ENCODE measurements at regions not wholly inside any gene's neighbourhood (a gene's known extent, or its start where the extent isn't known, plus 50 kb on each side); places are given as distances from the start of the nearest gene placed in this dataset.

- no peak for DNase-seq (ENCODE audit: extremely low read depth, low read depth, low spot score)
Observed at GRCh38 chr18:51630706-51631105, 433.2 kb upstream of the MEX3C start.

- DNase-seq (ENCODE audit: extremely low read depth, low read depth, low spot score), result no peak
Observed at GRCh38 chr18:51637881-51638280, 440.4 kb upstream of the MEX3C start.

DNA sequence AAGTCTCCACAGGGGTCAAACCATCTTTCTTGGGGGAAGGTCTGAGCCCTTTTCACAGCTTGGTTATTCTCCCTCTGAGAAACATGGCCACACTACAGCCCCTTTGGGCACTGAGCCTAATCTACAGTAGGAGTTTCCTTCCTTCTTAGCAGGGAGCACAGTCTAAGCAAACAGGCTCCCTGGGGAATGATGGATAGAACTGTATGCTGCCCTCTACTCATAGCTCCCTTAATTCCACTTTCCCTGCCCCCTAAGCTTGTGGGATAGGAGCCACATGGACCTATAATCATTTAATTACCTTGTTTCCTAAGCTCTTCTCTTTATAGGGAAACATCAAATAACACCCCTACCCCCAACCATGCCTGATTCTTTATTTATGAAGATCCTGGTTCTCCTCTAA is 442.1 kb upstream of the MEX3C start:
- no peak for DNase-seq (ENCODE audit: extremely low read depth, low read depth, low spot score)

GRCh38 chr18:51643483-51643882 is 446.0 kb upstream of the MEX3C start:
- DNase-seq (ENCODE audit: extremely low read depth, low read depth, low spot score), result no peak

DNA sequence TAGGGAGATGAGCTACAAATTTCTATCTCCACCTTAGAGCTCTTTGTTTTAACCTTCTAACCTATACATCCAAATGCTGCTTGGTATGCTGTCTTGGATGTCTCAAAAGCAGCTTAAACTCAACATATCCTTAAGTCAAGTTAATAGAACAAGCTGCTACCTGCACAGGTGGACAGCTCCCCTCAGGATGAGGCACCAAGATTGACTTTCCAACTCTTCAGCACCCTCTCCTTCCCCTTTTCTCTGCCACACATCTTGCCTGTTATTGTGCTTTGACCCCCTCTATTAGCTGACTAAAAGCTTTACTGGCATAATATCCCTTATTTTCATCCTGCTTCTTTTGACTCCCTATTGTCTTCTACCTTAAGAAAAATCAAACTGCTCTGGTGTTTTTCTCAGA is 448.1 kb upstream of the MEX3C start:
- DNase-seq (ENCODE audit: extremely low read depth, low read depth, low spot score), result no peak

DNA sequence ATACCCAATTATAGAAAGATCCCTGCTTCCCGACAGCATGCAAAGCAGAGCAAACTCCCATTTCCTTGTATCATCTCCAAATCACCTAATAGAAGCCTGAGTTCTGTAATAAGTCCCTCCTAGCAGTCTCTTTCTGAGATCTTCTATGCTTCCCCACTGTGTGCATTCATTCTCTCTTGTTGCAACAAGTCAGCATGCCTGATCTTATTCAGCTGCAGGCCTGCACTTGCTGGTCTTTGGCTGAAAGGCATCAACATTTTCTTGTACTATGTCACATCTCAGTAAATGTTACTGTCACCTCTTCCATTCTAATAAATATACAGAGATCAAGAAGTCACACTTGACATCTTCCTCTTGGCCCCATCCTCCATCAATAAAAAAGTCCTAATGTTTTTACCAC is 449.9 kb upstream of the MEX3C start:
- DNase-seq (ENCODE audit: extremely low read depth, low read depth, low spot score), result no peak

DNA sequence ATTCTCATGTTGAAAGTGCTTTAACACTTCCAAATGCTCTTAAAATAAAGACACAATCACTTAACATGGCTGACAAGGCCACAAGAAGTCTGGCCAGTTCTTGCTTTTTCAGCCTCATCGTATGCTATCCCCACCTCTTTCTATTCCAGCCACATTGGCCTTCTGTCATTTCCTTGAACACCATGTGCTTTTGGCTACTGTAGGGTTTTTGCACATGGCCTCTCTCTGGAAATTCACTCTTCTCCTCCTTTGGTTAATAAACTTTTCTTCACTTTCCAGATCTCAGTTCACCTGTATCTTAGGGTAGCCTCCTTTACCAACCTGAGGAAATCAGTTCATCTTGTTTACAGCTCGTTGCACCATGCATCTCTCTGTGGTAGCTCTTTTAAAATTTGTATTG is 450.5 kb upstream of the MEX3C start:
- no peak for DNase-seq (ENCODE audit: extremely low read depth, low read depth, low spot score)

GRCh38 chr18:51649796-51650195 is 452.3 kb upstream of the MEX3C start:
- DNase-seq (ENCODE audit: extremely low read depth, low read depth, low spot score), result no peak

DNA sequence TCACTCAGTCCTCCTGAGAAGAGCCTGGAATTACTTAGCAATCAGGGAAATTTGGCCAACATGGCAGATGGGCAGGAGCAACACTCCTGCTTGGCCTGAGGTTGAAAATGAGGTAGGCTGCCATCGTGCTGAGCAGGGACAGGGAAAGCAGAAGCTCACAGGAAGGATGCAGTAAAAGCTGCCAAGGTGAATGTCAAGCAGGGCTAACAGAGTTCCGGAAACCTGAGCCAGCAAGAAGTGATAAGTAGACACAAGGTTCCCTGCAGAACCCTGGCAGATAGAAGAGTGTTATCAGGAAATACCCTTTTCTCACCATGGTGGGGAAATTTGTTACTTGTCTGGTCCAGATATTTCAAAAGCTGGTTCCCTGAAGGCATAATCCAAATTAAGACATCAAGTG is 454.3 kb upstream of the MEX3C start:
- no peak for DNase-seq (ENCODE audit: extremely low read depth, low read depth, low spot score)

- DNase-seq (ENCODE audit: extremely low read depth, low read depth, low spot score), result no peak
Observed at GRCh38 chr18:51653507-51654213, 456.2 kb upstream of the MEX3C start.

DNA sequence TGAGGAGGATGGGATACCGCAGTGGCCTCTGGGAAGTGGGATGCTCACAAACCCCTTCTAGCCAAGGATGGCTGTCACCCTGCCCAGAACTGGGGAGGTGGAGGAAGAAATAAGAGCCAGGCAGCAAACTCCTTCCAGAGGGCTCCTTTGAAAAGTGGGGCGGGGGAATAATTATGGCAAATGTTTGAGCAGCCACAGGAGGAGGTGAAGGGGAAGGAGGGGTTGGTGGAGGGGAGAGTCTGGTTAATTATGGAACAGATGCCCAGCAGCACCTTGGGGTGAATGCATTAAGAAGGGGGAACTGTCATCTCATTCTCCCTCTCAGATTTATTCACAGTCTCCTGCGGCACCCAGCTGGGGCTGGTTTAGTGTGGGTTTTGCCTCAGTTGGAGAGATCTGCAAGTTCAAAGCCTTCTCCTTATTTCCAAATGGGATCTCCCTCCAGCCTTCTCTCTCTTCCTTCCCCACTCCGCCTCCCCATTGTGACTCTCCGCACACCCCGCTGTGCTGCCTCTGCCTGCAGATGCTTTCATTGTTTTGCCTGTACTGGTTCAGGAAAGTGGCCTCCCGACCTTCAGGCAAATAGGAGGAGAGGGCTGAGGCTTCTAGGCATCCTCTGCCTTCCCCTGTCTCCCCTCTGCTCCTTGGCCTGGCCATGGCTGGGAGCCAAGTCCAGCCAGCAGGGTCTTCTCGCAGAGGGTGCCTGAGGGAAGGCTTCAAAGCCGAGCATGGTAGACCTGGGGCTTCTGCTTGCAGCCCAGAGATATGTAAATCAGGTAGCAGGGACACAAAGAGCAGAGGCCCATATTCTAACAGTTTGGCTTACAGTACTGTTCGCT is 457.2 kb upstream of the MEX3C start:
- no peak for DNase-seq (ENCODE audit: extremely low read depth, low read depth, low spot score)

DNA sequence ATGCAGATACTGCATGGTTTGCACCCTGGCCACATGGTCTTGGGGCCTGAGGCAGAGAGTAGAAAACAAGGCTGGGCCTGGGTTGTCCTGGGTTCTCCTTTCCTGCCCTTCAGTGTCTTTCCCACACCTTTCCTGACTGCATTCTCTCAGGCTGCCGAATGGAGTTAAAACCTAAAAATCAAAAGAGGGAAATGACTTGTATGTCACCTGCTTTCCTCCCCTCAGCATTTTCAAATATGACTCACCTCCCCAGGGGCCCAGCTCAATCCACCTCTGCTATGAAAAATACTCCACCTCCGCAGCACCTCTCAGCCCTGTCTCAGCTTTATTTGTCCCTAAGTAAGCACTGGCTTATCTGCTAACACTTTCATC is 457.8 kb upstream of the MEX3C start:
- no peak for DNase-seq (ENCODE audit: extremely low read depth, low read depth, low spot score)

GRCh38 chr18:51656249-51656648 is 458.8 kb upstream of the MEX3C start:
- DNase-seq (ENCODE audit: extremely low read depth, low read depth, low spot score), result no peak

GRCh38 chr18:51658436-51658835 is 461.0 kb upstream of the MEX3C start:
- no peak for DNase-seq (ENCODE audit: extremely low read depth, low read depth, low spot score)

DNA sequence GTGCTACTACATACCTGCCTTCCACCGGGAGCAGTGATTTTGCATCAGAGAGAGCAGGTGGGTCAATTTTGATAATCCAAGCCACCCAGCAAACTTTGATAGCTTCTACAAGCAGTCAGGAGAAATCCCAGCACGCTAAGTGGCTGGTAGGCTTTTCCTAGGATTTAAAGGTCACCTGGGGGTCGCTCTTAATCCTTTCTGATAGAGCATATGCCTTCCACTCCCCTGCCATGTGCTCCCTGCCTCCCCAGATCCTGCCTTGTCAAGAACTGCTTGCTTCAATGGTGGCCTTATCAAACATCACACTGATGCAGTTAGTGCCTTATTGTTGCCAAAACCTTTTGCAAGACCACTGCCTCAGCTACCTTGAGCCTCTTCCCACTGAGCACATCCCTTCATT is 462.3 kb upstream of the MEX3C start:
- DNase-seq (ENCODE audit: extremely low read depth, low read depth, low spot score), result no peak

DNA sequence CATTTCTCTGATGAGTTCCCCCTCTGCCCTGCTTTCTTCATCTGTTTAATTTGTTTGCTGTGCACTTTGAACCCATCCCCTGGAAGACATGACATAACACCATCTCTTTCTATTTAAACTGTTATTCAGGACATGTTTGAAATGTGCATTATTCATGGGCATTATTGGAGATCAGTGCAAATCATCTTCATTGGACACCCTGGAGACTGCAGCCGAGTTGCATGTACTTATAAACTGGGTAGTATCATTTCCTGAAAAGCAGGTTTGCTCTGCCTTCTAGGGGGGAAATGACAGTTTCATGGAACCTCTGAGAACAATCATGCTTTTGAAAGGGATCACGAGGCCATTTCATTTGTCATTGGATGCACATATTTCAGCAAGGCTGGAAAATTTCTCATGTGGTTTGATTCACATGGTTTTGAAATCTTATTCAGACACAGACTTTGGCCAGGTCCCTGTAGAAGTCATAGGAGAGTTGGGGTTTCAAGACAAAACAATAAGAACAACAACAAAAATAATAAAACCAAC is 462.8 kb upstream of the MEX3C start:
- DNase-seq (ENCODE audit: extremely low read depth, low read depth, low spot score), result no peak

GRCh38 chr18:51664236-51664635 is 466.8 kb upstream of the MEX3C start:
- no peak for DNase-seq (ENCODE audit: extremely low read depth, low read depth, low spot score)

GRCh38 chr18:51666763-51667191 is 469.3 kb upstream of the MEX3C start:
- DNase-seq (ENCODE audit: extremely low read depth, low read depth, low spot score), result no peak

GRCh38 chr18:51668101-51668500 is 470.6 kb upstream of the MEX3C start:
- no peak for DNase-seq (ENCODE audit: extremely low read depth, low read depth, low spot score)

- no peak for DNase-seq (ENCODE audit: extremely low read depth, low read depth, low spot score)
Observed at GRCh38 chr18:51668607-51669006, 471.1 kb upstream of the MEX3C start.

- no peak for DNase-seq (ENCODE audit: extremely low read depth, low read depth, low spot score)
Observed at GRCh38 chr18:51686590-51686989, 489.1 kb upstream of the MEX3C start.
